RWPE1 (cell line): ENCODE measurements at regions not wholly inside any gene's neighbourhood (a gene's known extent, or its start where the extent isn't known, plus 50 kb on each side); places are given as distances from the start of the nearest gene placed in this dataset.

Experiments
- CTCF ChIA-PET: fragments of 350-600 bp; sonication (Branson Sonifier 250); formaldehyde crosslinking; extraction: SDS; loops from one replicate; lab custom pipeline; 2021; lab: Yijun Ruan, JAX
- POLR2A ChIA-PET: fragments of 400-600 bp; formaldehyde crosslinking; extraction: SDS; loops from one replicate; lab custom pipeline; 2020; ENCODE audit warnings: antibody characterized with exemption; ENCODE audit not compliant: low non-redundant PET; lab: Yijun Ruan, JAX
- DNase-seq: peaks from one replicate; pipeline ENCODE4 v3.0.0; 2012; ENCODE audit warnings: low spot score
- H3K27ac ChIP-seq: fragments of 450-650 bp; 2 replicates; pipeline ENCODE4 v1.5.1; 2017
- TF ChIP-seq, protein P1 (sequence below): fragments of 450-650 bp; conservative IDR thresholded peaks from 2 replicates; pipeline ENCODE4 v1.5.1; 2017; ENCODE audit warnings: low read depth, mild to moderate bottlenecking

DNA sequence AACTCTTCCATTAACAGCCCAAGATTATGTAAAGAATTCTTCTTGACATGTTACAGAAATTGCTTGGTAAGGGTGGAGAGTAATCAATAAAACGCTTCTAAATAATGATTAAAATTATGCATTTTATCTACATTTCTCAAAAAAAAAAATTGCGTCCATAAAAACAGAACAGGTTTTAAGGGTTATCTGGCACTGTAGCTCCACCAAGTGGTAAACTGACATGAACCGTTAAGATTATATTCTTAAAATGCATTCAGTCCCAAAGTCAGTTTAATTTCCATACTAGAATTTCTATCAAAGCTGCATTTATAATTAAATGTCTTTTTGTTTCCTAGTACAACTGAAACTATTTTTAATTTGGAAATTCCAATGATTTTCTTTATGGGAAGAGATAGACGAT, 214.0 kb upstream of the UGT8 start:
- CTCF ChIA-PET = interaction anchor here (0.6 to 1.5 kb wide), 8 partner anchors 261 to 1278 kb away, joined by 3 to 9 read pairs (median 4); no protein-coding TSS in a partner anchor
- no peak for DNase-seq
- POLR2A ChIA-PET = no interaction called here
- H3K27ac ChIP-seq = no peak overlapping the region
- TF ChIP-seq, protein P1, sequence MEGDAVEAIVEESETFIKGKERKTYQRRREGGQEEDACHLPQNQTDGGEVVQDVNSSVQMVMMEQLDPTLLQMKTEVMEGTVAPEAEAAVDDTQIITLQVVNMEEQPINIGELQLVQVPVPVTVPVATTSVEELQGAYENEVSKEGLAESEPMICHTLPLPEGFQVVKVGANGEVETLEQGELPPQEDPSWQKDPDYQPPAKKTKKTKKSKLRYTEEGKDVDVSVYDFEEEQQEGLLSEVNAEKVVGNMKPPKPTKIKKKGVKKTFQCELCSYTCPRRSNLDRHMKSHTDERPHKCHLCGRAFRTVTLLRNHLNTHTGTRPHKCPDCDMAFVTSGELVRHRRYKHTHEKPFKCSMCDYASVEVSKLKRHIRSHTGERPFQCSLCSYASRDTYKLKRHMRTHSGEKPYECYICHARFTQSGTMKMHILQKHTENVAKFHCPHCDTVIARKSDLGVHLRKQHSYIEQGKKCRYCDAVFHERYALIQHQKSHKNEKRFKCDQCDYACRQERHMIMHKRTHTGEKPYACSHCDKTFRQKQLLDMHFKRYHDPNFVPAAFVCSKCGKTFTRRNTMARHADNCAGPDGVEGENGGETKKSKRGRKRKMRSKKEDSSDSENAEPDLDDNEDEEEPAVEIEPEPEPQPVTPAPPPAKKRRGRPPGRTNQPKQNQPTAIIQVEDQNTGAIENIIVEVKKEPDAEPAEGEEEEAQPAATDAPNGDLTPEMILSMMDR = peak; percentile 69

DNA sequence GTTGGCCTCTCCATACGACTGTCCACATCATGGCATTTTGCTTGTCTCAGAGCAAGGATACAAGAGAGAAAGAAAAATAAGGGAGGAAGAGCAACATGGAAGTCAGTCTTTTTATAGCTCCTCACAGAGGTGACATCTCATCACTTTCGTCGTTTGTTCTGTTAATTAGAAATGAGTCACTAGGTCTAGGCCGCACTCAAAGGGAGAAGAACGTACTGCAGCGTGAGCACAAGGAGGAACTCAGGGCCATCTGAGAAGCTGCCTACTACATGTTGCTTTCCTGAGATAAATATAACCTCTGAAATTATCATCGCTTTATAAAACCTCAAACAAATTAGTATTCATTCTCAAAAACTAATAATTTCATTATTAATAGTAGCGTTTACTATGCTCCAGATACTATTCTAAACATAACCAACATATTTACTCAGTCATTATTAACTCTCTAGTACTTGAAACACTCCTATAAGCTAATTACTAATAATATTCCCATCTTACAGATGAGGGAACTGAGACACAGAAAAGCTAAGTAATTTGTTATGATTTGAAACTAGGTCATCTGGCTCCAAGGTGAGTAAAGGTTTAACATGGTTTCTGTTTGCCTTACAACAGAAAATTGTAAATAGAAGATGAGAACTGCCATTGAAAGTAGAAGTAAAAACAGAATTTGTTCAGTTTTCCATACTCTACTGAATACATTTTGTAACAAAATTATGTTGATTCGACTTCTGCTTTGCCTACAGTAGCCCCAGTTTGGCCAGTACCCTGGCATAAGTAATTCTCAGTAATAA, 213.2 kb upstream of the UGT8 start:
- no peak overlapping the region for H3K27ac ChIP-seq
- CTCF ChIA-PET = interaction anchor here (0.6 to 1.0 kb wide), 8 partner anchors 53 to 1278 kb away, joined by 3 to 7 read pairs (median 4); no protein-coding TSS in a partner anchor
- POLR2A ChIA-PET = no interaction called here
- TF ChIP-seq, protein P1 = no peak
- DNase-seq = no peak

DNA sequence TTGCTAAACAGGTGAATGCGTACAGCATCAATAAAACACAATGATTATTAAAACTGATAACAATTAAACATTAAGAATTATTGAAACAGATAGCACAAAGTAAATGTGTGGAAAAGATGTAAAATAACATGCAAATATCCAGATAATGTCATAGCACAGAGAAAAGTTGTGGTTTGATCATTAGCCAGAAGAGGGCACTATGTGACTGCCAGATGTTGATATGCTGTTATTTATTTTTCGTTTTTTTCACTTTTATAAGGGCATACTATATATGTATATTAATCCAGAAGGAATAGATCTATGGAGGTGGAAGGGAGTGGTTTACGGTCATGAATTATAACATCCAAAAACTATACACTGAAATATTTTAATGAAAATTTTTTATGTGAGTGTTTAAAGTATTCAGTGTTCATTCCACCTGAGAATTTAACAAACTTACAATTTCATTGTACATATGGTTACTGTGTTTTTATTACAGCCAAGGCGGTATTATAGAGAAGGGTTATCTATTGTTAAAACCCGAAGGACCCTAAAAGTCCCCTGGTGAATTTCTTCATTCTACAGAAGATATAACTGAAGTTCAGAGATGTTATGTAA, 211.9 kb upstream of the UGT8 start:
- peak; percentile 20 for DNase-seq
- TF ChIP-seq, protein P1 = peak; percentile 79

DNA sequence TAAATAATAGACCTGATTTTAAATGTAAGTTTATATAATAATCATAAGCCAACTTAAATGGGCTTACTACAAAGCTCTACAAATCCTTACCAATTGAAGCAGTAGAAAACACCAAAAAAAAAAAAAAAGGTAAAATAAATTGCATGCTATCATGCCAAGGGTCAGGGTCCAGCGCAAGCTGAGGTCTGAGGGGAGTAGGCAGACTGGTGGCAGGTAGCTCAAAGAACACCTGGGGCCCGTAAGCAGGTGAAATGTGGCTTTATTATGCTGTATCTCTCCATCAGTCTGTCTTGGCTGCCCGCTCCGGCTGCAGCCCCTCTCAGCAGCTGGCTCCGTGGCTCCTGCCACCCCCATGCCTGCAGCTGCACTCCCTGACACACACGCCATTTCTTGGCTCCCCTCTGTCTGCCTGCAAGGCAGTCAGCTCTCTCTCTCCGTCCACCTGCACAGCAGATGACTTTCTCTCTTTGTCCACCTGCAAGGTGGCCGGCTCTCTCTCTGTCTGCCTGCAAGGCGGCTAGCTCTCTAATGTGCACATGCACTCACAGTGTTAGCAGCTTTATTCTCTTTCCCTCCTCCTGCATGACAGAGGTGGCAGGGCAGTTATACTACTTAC, 209.4 kb upstream of the UGT8 start:
- DNase-seq = no peak
- CTCF ChIA-PET = interaction anchor here (0.6 to 1.6 kb wide), 4 partner anchors 12 to 1110 kb away, joined by 3 to 12 read pairs (median 4); no protein-coding TSS in a partner anchor
- TF ChIP-seq, protein P1 = no peak
- POLR2A ChIA-PET = no interaction called here
- no peak overlapping the region for H3K27ac ChIP-seq

More for the DNA sequence above, 211.9 kb upstream of the UGT8 start:
- POLR2A ChIA-PET = no interaction called here
- CTCF ChIA-PET = no interaction called here
- no peak overlapping the region for H3K27ac ChIP-seq

DNA sequence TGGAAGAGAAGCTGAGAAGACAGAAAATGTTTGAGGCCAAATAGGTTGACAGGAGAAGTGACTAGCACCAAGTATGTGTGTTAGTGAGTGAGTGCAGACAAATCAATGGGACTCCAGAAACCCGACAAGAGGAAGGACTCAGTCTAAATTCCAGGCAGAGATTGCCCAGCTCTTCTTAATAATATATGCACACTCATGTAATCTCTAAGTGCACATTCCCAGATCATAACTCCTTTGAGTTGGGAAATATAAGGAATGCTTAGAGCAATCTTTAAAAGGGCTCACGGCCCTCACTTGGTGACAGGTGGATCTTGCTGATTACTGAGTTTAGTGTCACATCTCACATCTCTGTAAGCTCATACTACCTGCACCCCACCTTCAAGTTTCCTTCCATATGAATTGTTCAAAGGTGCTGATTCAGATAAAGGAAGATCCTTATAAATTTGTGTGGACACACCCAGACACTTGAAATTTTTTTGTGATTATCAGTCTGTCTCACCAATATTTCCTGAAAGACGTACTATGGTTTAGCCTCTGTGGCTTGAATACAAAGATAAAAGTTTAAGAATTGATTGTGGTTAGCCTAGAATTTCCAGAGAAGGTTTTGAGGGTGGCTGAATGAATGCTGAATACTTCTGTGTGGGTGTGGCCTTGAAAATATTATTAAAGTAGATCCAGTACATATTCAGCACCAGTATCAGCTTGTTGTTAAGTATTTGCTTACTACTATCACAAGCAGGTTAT, 205.1 kb upstream of the UGT8 start:
- no peak overlapping the region for H3K27ac ChIP-seq
- no peak for DNase-seq
- ChIA-PET CTCF (interaction anchor here (0.5 to 0.7 kb wide), 2 partner anchors 301 to 1001 kb away, joined by 3 read pairs; no protein-coding TSS in a partner anchor), POLR2A (no interaction called here)
- TF ChIP-seq, protein P1 = no peak

DNA sequence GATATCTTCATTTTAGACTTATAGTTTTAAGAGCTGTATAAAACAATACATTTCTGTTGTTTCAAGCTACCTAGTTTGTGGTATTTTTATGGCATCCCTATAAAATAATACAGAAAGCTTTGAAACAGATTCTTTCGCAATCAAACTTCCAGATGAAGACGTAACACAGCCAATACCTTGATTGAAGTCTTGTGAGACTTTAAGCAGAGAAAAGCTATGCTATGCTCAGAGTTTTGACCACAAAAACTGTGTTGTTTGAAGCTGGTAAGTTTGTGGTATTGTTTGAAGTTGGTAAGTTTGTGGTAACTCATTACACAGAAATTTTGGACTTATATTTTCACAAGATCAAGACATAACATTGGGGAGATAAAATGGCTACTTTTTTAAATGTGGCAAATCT, 201.8 kb upstream of the UGT8 start:
- H3K27ac ChIP-seq = no peak overlapping the region
- CTCF ChIA-PET = interaction anchor here (0.5 kb wide), 1 partner anchor 199 kb away, joined by 3 read pairs; no protein-coding TSS in a partner anchor
- POLR2A ChIA-PET = no interaction called here
- TF ChIP-seq, protein P1 = no peak
- no peak for DNase-seq
